Chondrocyte (in vitro differentiated cells): ENCODE measurements at regions not wholly inside any gene's neighbourhood (a gene's known extent, or its start where the extent isn't known, plus 50 kb on each side); places are given as distances from the start of the nearest gene placed in this dataset.

Source experiments
- DNase-seq: peaks from one replicate; pipeline ENCODE4 v3.0.0; 2021; ENCODE audit warnings: mixed read lengths, low spot score
- H3K27ac Mint-ChIP-seq: one replicate; pipeline ENCODE4 v1.8.0; 2021; ENCODE audit warnings: mild to moderate bottlenecking, moderate library complexity, mixed read lengths; ENCODE audit not compliant: unreplicated experiment
- H3K27me3 Mint-ChIP-seq: 2 replicates; pipeline ENCODE4 v1.8.0; 2021; ENCODE audit warnings: low read depth, mixed read lengths
- H3K36me3 Mint-ChIP-seq: 2 replicates; pipeline ENCODE4 v1.8.0; 2021; ENCODE audit warnings: low read depth, mixed read lengths
- H3K4me1 Mint-ChIP-seq: 2 replicates; pipeline ENCODE4 v1.8.0; 2021; ENCODE audit warnings: low read depth, mild to moderate bottlenecking, mixed read lengths
- H3K4me3 Mint-ChIP-seq: one replicate; pipeline ENCODE4 v1.8.0; 2021; ENCODE audit warnings: mild to moderate bottlenecking, moderate library complexity, mixed read lengths; ENCODE audit not compliant: unreplicated experiment
- H3K9me3 Mint-ChIP-seq: 2 replicates; pipeline ENCODE4 v1.8.0; 2021; ENCODE audit warnings: low read depth, mixed read lengths
- CTCF ChIP-seq: fragments of 200-600 bp; sonication (generic); IDR thresholded peaks from 2 replicates; pipeline ENCODE4 v1.5.0; 2021; ENCODE audit warnings: antibody characterized with exemption, mild to moderate bottlenecking, moderate library complexity

- TF ChIP-seq CTCF: no peak
- DNase-seq: no peak
- Mint-ChIP-seq H3K4me3 (no peak overlapping the region), H3K9me3 (peaks cover 4% of the 10 kb centered on the region), H3K36me3 (no peaks in the 10 kb centered on the region), H3K27ac (no peak overlapping the region), H3K4me1 (no peaks in the 10 kb centered on the region), H3K27me3 (no peaks in the 10 kb centered on the region)
Measured at GRCh38 chr10:107443326-107443725, 278.8 kb upstream of the SORCS1 start.

GRCh38 chr10:107442035-107442505, 277.6 kb upstream of the SORCS1 start:
- peaks cover 4% of the 10 kb centered on the region for H3K9me3 Mint-ChIP-seq
- TF ChIP-seq CTCF: no peak
- no peaks in the 10 kb centered on the region for H3K27me3 Mint-ChIP-seq
- DNase-seq: no peak
- no peak overlapping the region for H3K27ac Mint-ChIP-seq
- H3K36me3 Mint-ChIP-seq: no peaks in the 10 kb centered on the region
- no peak overlapping the region for H3K4me3 Mint-ChIP-seq
- no peaks in the 10 kb centered on the region for H3K4me1 Mint-ChIP-seq

GRCh38 chr10:107440741-107441140, 276.2 kb upstream of the SORCS1 start:
- DNase-seq: no peak
- Mint-ChIP-seq H3K9me3 (peaks cover 4% of the 10 kb centered on the region), H3K4me1 (no peaks in the 10 kb centered on the region)

GRCh38 chr10:107437921-107438320, 273.4 kb upstream of the SORCS1 start:
- Mint-ChIP-seq H3K9me3 (peaks cover 7% of the 10 kb centered on the region), H3K36me3 (no peaks in the 10 kb centered on the region), H3K27me3 (no peaks in the 10 kb centered on the region), H3K27ac (no peak overlapping the region), H3K4me3 (no peak overlapping the region), H3K4me1 (no peaks in the 10 kb centered on the region)
- DNase-seq: no peak
- no peak for TF ChIP-seq CTCF

More at GRCh38 chr10:107440741-107441140, 276.2 kb upstream of the SORCS1 start:
- Mint-ChIP-seq H3K27ac (no peak overlapping the region), H3K4me3 (no peak overlapping the region), H3K36me3 (no peaks in the 10 kb centered on the region), H3K27me3 (no peaks in the 10 kb centered on the region)
- TF ChIP-seq CTCF: no peak

- Mint-ChIP-seq H3K4me3 (no peak overlapping the region), H3K27ac (no peak overlapping the region), H3K27me3 (no peaks in the 10 kb centered on the region), H3K4me1 (no peaks in the 10 kb centered on the region), H3K9me3 (peaks cover 7% of the 10 kb centered on the region), H3K36me3 (no peaks in the 10 kb centered on the region)
- no peak for DNase-seq
- no peak for TF ChIP-seq CTCF
Measured at GRCh38 chr10:107436568-107436967, 272.1 kb upstream of the SORCS1 start.
